HG03108 (cell line): ENCODE measurements at regions not wholly inside any gene's neighbourhood (a gene's known extent, or its start where the extent isn't known, plus 50 kb on each side); places are given as distances from the start of the nearest gene placed in this dataset.
A peak's percentile ranks its signal among the peaks of the same experiment; 100 is the strongest.

ENCODE experiments used
- ATAC-seq: cut with Tn5 transposase; IDR thresholded peaks from one replicate; pipeline ENCODE4 v1.9.1; 2021; ENCODE audit warnings: moderate library complexity; ENCODE audit not compliant: unreplicated experiment

GRCh38 chr1:163866564-163866963 is 544.8 kb downstream of the NUF2 start:
- ATAC-seq = no peak

- ATAC-seq = no peak
Measured at GRCh38 chr1:163870666-163871065, 548.9 kb downstream of the NUF2 start.

- no peak for ATAC-seq
Measured at GRCh38 chr1:163872067-163872466, 550.3 kb downstream of the NUF2 start.

GRCh38 chr1:163874070-163874469 is 552.3 kb downstream of the NUF2 start:
- ATAC-seq = no peak

GRCh38 chr1:163875200-163875926 is 553.6 kb downstream of the NUF2 start:
- ATAC-seq = no peak

- ATAC-seq = no peak
Measured at GRCh38 chr1:163875927-163876320, 554.2 kb downstream of the NUF2 start.

- no peak for ATAC-seq
Measured at GRCh38 chr1:163876546-163876945, 554.8 kb downstream of the NUF2 start.

- no peak for ATAC-seq
Measured at GRCh38 chr1:163877016-163877415, 555.3 kb downstream of the NUF2 start.

GRCh38 chr1:163885510-163885909 is 563.8 kb downstream of the NUF2 start:
- ATAC-seq = no peak

GRCh38 chr1:163896001-163896400 is 574.2 kb downstream of the NUF2 start:
- ATAC-seq = no peak

- ATAC-seq = no peak
Measured at GRCh38 chr1:163897412-163898155, 575.8 kb downstream of the NUF2 start.

- no peak for ATAC-seq
Measured at GRCh38 chr1:163906283-163906682, 584.5 kb downstream of the NUF2 start.

- ATAC-seq = no peak
Measured at GRCh38 chr1:163912170-163912884, 590.6 kb downstream of the NUF2 start.

- ATAC-seq = peak; percentile 54
Measured at GRCh38 chr1:163914785-163915413, 593.1 kb downstream of the NUF2 start.

GRCh38 chr1:163922743-163923201 is 601.0 kb downstream of the NUF2 start:
- peak; percentile 89 for ATAC-seq

- no peak for ATAC-seq
Measured at GRCh38 chr1:163924041-163924440, 602.3 kb downstream of the NUF2 start.

- ATAC-seq = no peak
Measured at GRCh38 chr1:163927493-163927892, 605.7 kb downstream of the NUF2 start.

GRCh38 chr1:163928069-163928468 is 606.3 kb downstream of the NUF2 start:
- ATAC-seq = no peak

- ATAC-seq = no peak
Measured at GRCh38 chr1:163928651-163929050, 606.9 kb downstream of the NUF2 start.

GRCh38 chr1:163932901-163933300 is 611.1 kb downstream of the NUF2 start:
- no peak for ATAC-seq

GRCh38 chr1:163933437-163933836 is 611.7 kb downstream of the NUF2 start:
- ATAC-seq = no peak
